NCI-H2171 treated with DMSO at 0.1 percent for 48 hours (cell line): ENCODE measurements at regions not wholly inside any gene's neighbourhood (a gene's known extent, or its start where the extent isn't known, plus 50 kb on each side); places are given as distances from the start of the nearest gene placed in this dataset.
"Not testable (repeated sequence)": the region's sequence is repeated elsewhere in the genome, so short reads cannot be mapped to it uniquely, and the experiment has no call there.

Experiments
- DNase-seq: peaks from one replicate; lab custom pipeline; 2025; lab: John Stamatoyannopoulos, UW

DNA sequence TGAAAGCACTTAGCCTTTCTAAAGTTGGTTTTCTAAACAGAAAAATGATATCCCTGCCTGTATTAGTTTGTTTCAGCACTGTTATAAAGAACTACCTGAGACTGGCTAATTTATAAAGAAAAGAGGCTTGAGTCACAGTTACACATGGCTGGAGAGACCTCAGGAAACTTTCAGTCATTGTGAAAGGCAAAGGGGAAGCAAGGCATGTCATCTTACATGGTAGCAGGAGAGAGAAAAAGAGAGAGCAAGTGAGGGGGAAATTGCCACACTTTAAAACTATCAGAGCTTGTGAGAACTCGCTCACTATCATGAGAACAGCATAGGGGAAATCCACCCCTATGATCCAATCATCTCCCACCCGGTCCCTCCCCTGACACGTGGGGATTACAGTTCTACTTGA lies 64.9 kb downstream of the FAM170A start:
- DNase-seq, result no peak

DNA sequence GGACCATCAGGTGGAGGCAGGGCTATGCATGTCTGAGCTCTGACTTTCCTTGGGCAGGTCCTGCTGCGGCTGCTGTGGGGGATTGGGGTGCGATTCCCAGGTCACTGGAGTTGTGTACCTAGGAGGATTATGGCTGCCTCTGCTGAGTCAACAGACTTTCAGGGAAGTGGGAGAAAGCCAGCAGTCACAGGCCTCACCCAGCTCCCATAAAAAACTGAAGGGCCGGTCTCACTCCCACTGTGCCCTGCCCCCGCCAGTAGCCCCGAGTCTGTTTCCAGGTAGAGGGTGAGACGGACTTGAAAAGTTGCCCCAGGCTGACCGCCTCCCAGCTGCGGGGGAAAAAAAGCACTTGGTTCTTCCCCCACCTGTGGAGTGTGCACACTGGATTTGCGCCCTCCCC lies 76.7 kb downstream of the FAM170A start:
- no peak for DNase-seq

DNA sequence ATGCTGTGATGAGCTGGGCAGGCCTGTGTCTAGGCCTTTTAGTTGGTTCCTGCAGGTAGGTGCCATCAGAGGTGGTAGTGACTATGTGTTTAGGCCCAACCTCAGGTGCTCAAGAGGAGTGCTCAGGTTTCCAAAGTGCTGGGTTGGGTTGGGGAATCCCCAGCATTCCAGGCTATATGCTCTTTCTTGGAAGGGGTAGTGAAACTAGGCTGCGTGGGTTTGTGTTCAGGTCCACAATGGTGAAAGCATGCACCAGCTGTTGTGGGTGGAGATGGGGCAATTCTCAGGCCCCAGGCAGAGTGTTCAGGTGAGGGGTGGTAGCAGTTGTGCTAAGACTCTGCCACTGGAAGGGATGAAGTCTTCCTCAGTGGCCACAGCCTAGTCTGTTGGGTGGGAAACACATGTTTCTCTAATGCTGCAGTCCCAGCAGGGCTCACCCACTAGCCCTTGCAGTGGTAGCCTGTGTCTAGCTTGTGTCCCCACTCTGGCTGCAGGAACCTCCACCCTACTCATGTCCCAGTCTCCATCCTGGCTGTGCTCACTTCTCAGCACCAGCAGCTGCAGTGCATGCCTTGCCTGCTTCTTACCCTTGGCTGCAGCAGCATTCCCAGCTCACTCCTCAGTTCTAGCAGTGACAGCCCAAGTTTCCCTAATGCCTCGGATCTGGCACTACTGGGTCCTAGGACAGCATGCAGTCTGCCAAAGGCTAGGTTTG lies 78.9 kb downstream of the FAM170A start:
- DNase-seq, result no peak

DNA sequence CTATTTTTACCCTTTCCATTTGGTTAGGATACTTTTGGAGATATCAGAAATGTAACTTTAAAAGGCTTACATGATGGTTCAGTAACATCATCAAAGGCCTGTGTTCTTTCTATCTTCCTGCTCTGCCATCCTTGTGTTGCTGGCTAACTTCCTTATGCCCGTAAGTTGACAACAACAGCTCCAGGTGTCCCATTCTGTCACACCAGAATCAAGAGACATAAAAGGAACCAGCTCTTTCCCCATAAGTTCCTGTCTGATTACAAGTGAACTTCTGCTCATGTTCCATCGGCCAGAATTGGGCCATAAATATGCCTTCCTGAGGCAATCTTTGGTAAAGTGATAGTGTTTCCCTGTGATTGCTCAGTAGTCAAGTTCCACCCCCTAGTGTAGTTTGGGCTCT lies 92.4 kb downstream of the FAM170A start:
- DNase-seq, result no peak

DNA sequence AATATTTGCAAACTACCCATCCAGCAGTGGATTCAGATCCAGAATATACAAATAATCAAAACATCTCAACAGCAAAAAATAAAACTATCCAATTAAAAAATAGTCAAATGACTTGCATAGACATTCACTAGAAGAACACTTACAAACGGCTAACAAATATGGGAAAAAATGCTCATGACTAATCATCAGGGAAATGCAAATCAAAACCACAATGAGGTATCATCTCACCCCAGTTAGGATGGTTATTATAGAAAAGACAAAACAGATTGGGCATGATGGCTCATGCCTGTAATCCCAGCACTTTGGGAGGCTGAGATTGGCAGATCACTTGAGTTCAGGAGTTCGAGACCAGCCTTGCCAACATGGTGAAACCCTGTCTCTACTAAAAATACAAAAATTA lies 95.9 kb downstream of the FAM170A start:
- DNase-seq, result not testable (repeated sequence)

DNA sequence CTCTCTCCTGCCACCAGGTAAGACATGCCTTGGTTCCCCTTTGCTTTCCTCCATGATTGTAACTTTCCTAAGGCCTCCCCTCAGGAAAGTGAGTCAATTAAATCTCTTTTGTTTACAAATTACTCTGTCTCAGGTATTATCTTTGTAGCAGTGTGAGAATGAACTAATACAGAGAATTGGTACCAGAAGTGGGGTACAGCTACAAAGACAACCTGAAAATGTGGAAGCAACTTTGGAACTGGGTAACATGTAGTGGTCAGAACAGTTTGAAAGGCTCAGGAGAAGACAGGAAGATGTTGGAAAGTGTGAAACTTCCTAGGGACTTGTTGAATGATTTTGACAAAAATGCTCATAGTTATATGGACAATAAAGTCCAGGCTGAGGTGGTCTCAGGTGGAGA lies 97.2 kb downstream of the FAM170A start:
- no peak for DNase-seq

DNA sequence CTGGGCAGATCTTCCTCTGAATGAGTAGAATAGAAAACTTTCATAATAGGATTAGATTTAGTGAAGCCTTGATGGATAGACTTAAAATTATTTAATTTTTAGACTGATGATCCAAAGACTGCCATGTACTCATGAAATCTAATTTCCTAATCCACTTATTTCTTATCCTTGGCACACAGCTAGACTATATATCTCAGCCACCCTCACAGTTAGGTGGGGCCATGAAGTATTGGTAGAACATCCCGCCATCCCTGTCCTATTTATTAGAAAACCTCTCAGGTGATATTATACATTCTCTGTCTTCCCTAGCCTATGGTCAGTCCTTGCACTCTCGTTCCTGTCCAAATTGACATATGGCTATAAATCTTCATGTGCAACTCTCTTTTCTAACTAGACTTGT lies 110.9 kb downstream of the FAM170A start:
- no peak for DNase-seq

DNA sequence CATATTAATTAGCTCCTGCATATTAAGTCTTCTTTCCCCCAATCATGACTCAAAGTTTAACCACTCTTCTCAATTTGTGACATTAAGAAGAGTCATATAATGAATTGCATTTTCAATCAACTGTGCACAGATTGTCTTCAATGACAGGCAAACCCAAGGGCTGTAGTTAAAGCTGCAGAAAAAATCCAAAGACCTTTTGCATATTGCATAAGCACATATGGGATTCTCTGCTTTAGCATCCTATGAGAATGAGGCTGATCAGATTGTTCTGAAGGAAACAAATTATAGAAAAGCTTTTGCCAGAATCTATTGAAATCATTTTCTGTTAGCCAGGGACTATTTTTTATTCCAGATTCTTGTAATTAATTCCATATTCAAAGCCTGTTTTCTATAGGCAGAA lies 112.3 kb downstream of the FAM170A start:
- no peak for DNase-seq

DNA sequence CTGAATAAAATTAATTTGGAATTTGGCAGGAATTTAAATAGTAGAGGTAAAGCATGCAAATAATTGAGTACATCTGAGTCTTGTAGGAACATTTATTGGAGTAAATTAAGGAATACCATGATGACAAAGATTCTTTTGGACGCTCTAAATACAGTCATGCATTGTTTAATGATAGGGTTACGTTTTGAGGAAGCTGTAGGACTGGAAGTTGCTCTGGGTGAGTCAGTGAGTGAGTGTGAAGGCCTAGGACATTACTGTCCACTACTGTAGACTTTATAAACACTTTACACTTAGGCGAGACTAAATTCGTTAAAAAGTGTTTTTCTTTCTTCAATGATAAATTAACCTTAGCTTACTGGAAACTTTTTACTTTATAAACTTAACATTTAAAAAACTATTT lies 113.0 kb downstream of the FAM170A start:
- DNase-seq, result no peak

DNA sequence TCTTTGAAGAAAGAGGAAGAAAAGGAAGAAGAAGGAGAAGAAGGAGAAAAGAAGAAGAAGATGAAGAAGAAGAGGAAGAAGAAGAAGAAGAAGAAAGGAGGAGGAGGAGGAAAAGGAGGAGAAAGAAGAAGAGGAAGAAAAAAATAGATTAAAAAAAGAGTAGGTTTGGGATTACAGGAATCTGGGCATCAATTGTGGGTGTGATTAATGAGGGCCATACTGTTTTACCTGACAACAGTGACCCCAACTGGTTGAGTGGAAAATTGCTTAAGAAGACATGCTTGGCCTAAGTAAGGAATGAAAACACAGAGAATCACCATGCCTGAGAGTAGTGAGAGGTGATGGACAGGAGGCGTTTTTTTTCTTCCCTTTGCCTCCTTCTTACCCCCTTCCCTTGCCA lies 114.6 kb downstream of the FAM170A start:
- peak; percentile 11 for DNase-seq

DNA sequence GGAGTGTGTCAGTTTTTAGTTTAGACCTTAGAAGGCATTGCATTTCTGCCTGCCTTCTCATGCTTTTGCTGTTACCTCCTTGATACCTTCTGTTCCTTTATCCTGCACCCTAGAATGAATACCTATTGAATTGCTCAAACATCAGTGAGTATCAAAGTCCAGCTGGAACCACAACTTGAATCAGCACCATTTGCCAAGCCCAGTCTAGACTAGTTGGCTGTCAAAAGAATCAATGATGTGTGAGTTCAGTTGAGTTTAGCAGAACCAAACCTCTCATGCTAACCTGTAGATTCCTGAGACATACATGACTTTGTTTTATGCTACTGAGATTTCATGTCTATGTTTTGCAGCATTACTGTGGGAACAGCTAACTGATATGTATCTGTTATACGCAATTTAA lies 116.6 kb downstream of the FAM170A start:
- DNase-seq, result no peak

DNA sequence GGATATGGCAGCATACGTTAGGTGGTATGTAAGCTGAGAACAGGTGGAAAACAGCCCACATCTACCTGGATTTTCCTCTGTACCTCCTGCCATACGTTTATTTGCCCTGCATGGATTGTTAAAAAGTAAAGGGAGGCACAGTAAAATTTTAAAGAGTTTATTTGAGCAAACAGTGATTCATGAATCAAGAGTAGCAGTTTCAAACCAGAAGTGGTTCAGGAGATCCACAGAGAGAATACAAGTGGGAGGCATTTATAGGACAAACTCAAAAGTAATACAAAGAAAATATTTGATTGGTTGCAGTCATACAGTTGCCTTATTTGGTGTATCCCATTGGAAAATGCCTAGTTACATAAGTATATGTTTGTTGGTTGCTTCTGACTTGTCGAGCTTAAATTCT lies 117.6 kb downstream of the FAM170A start:
- DNase-seq, result no peak

DNA sequence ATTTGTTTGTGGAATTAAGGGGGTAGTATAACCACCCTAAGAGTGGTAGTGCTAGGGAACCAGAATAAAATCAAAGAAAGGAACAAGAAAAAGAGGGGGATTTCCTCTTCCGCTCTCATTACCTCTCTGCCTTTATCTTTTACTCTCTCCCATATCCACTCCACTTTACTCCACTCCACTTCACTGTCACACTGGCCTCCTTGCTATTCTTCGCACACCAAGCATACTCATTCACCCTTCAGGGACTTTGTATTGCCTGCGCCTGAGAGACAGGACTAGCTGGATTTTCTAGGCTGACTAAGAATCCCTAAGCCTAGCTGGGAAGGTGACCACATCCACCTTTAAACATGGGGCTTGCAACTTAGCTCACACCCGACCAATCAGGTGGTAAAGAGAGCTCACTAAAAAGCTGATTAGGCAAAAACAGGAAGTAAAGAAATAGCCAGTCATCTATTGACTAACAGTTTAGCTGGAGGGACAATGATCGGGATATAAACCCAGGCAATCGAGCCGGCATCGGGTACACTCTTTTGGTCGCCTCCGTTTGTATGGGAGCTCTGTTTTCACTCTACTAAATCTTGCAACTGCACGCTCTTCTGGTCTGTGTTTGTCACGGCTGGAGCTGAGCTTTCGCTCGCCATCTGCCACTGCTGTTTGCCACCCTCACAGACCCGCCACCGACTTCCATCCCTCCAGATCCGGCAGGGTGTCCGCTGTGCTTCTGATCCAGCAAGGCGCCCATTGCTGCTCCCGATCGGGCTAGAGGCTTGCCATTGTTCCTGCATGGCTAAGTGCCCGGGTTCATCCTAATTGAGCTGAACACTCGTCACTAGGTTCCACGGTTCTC lies 121.8 kb downstream of the FAM170A start:
- no peak for DNase-seq

DNA sequence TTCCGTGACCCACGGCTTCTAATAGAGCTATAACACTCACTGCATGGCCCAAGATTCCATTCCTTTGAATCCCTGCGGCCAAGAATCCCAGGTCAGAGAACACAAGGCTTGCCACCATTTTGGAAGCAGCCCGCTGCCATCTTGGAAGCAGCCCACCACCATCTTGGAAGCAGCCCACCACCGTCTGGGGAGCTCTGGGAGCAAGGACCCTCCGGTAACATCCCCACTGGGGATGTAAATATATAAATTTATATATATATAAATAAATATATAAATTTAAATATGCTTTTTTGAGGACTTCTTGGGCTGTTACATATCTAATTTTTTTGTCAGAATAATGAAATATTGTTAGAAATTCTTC lies 122.4 kb downstream of the FAM170A start:
- no peak for DNase-seq

DNA sequence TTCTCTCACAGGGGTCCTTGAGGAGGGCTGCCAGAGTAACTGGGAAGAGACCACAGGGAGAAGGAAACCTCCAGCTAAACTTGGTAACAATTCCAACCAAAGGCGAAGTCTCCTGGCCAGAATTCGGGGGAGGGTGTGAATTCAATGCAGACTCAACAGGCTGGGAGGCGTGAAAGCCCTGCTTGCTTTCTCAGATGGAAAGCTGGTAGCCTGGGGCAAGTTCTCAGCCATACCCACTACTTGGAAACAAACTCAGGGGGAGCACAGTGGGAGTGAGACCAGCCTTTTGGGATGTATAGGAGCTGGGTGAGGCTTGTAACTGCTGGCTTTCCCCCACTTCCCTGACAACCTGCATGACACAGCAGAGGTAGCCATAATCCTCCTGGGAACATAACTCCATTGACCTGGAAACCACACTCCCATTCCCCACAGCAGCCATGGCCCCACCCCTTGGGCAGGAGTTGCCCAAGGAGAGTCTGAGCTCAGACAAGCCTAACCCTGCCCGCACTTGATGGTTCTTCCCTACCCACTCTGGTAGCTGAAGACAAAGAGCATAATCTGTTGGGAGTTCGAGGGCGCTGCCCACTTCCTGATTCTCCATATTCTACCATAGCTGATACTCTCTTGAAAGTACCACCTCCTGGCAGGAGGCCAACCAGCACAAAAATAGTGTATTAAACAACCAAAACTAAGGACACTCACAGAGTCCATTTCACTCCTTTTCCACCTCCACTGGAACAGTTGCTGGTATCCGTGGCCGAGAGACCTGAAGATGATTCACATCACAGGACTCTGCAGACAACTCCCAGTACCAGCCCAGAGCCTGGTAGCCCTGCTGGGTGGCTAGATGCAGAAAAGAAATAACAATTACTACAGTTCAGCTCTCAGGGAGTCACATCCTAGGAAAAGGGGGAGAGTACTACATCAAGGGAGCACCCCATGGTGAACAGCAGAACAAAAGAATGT lies 123.8 kb downstream of the FAM170A start:
- peak; percentile 13 for DNase-seq

DNA sequence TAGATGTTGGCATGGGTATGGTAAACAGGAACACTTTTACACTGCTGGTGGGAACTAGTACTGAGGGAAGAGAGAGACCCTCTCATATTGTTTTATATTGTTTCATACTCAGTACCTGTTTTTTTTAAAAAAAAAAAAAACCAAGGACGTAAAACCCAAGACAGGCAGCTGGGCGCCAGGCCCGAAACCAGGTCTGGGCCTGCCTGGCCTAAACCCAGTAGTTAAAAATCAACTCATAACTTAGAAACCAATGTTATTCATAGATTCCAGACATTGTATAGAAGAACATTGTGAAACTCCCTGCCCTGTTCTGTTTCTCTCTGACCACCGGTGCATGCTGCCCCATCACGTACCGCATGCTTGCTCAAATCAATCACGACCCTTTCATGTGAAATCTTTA lies 125.5 kb downstream of the FAM170A start:
- DNase-seq, result not testable (repeated sequence)

DNA sequence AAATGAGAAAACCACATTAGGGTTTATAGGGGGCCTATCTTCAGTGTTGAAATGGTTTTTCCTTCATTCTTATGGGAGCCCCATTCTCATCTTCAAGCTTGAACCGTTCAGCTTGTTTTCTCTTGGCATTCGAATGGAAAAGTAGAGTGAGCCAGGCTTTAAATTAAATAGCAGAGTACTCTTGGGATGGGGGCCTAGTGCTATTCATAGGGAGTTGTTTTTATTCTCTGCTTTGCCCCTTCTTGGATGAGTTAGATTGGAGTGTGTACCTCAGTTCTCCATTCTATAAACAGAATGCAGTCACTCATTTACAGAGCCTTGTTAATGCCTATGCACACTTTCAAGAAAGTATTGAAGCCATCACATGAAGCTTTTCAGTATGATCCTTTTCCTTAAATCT lies 127.9 kb downstream of the FAM170A start:
- no peak for DNase-seq

DNA sequence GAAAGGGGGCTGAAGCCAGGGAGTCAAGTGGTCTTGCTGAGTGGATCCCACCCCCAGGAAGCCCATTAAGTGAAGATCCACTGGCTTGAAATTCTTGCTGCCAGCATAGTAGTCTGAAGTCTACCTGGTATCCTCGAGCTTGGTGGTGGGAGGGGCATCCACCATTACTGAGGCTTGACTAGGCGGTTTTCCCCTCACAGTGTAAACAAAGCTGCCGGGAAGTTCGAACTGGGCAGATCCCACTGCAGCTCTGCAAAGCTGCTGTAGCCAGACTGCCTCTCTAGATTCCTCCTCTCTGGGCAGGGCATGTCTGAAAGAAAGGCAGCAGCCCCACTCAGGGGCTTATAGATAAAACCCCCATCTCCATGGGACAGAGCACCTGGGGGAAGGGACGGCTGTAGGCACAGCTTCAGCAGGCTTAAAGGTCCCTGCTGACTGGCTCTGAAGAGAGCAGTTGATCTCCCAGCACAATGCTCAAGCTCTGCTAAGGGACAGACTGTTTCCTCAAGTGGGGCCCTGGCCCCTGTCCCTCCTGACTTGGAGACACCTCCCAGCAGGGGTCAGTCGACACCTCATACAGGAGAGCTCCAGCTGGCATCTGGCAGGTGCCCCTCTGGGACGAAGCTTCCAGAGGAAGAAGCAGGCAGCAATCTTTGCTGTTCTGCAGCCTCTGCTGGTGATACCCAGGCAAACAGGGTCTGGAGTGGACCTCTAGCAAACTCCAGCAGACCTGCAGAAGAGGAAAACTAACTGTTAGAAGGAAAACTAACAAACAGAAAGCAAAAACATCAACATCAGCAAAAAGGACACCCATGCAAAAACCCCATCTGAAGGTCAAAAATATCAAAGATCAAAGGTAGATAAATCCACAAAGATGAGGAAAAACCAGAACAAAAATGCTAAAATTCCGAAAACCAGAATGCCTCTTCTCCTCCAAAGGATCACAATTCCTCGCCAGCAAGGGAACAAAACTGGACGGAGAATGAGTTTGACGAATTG lies 140.6 kb downstream of the FAM170A start:
- DNase-seq, result not testable (repeated sequence)

DNA sequence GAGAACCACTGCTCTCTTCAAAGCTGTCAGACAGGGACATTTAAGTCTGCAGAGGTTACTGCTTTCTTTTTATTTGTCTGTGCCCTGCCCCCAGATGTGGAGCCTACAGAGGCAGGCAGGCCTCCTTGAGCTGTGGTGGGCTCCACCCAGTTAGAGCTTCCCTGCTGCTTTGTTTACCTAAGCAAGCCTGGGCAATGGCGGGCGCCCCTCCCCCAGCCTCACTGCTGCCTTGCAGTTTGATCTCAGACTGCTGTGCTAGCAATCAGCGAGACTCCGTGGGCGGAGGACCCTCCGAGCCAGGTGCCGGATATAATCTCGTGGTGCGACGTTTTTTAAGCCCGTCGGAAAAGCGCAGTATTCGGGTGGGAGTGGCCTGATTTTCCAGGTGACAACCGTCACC lies 150.8 kb downstream of the FAM170A start:
- DNase-seq, result not testable (repeated sequence)

DNA sequence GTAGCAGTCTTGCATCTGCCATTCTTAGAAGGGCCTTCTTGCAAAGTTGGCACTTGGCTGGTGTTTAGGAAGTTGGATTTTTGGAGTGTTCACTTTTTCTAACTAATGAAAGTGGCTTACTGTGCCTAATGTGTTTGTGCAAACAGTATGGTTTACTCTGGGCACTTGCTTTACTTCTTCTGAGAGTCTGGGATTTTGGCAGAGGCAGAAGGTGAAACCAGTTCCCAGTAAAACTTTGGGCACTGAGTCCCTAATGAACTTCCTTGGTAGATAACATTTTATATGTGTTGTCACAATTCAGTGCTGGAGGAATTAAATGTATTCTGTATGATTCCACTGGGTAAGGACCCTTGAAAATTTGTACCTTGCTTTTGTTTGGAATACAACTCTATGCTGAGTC lies 155.7 kb downstream of the FAM170A start:
- no peak for DNase-seq

DNA sequence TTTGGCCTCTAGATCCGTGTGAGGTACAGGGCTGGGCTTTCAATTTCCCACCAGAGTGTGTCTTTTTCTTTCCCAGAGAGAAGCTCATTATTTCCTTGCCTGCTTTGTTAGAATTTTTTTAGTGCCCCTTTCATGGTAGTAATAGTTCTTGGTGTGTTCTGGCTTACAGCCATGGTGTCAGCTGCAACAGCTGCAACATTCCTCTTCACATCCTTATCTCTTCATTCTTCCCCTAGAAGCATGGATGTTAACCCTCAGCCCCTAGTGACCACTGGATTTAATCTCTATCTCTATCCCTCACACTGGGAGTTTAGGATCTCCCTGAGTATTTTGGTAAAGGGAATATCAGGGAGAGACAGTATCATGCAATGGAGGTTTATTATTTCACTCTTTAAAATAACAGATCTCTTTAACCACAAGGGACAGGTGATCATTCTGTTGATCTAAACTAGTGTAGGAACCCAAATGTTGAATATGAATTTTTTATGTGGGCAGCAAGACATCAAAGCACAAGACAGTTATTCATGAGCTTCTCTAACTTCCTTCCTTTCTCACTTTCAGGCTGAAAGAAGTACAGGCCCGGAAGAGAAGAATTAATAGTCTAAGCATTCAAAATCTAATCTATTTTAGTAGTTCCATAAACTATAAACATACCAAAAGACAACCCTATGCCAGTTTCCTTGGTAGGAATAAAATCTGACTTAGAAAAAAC lies 160.2 kb downstream of the FAM170A start:
- DNase-seq, result no peak
